Activated naive CD4-positive, alpha-beta T cell treated with anti-CD3 and anti-CD28 coated beads, Interleukin-2, amount 50 U/mL, for 24 hours (primary cell): ENCODE measurements at regions not wholly inside any gene's neighbourhood (a gene's known extent, or its start where the extent isn't known, plus 50 kb on each side); places are given as distances from the start of the nearest gene placed in this dataset.
"Not testable (repeated sequence)": the region's sequence is repeated elsewhere in the genome, so short reads cannot be mapped to it uniquely, and the experiment has no call there.

ENCODE experiments used
- H3K27ac Mint-ChIP-seq: one replicate; pipeline ENCODE4 v1.8.0; 2021; ENCODE audit warnings: mild to moderate bottlenecking, mixed read lengths
- H3K27me3 Mint-ChIP-seq: one replicate; pipeline ENCODE4 v1.8.0; 2021; ENCODE audit warnings: mixed read lengths
- H3K36me3 Mint-ChIP-seq: one replicate; pipeline ENCODE4 v1.8.0; 2021; ENCODE audit warnings: mixed read lengths
- H3K4me1 Mint-ChIP-seq: one replicate; pipeline ENCODE4 v1.8.0; 2021; ENCODE audit warnings: mixed read lengths
- H3K4me3 Mint-ChIP-seq: one replicate; pipeline ENCODE4 v1.8.0; 2021; ENCODE audit warnings: mild to moderate bottlenecking, mixed read lengths
- H3K9me3 Mint-ChIP-seq: one replicate; pipeline ENCODE4 v1.8.0; 2021; ENCODE audit warnings: mixed read lengths

- H3K27me3 Mint-ChIP-seq, result no peaks in the 10 kb centered on the region
- no peaks in the 10 kb centered on the region for H3K9me3 Mint-ChIP-seq
- H3K27ac Mint-ChIP-seq, result no peak overlapping the region
- no peaks in the 10 kb centered on the region for H3K36me3 Mint-ChIP-seq
- H3K4me1 Mint-ChIP-seq, result peaks cover 42% of the 10 kb centered on the region
- no peak overlapping the region for H3K4me3 Mint-ChIP-seq
Measured at GRCh38 chr6:111925296-111925695, 52.0 kb upstream of the FYN start.

GRCh38 chr6:111926731-111927302 is 53.6 kb upstream of the FYN start:
- Mint-ChIP-seq H3K36me3 (peaks cover 2% of the 10 kb centered on the region), H3K4me3 (no peak overlapping the region), H3K27me3 (no peaks in the 10 kb centered on the region), H3K9me3 (peaks cover 2% of the 10 kb centered on the region), H3K4me1 (peaks cover 42% of the 10 kb centered on the region), H3K27ac (no peak overlapping the region)

GRCh38 chr6:111927321-111927720 is 54.1 kb upstream of the FYN start:
- Mint-ChIP-seq H3K4me1 (peaks cover 39% of the 10 kb centered on the region), H3K27me3 (no peaks in the 10 kb centered on the region), H3K9me3 (peaks cover 7% of the 10 kb centered on the region), H3K27ac (no peak overlapping the region), H3K4me3 (no peak overlapping the region), H3K36me3 (peaks cover 7% of the 10 kb centered on the region)

GRCh38 chr6:111928139-111928538 is 54.9 kb upstream of the FYN start:
- no peak overlapping the region for H3K4me3 Mint-ChIP-seq
- peaks cover 9% of the 10 kb centered on the region for H3K36me3 Mint-ChIP-seq
- peaks cover 8% of the 10 kb centered on the region for H3K9me3 Mint-ChIP-seq
- no peaks in the 10 kb centered on the region for H3K27me3 Mint-ChIP-seq
- H3K27ac Mint-ChIP-seq, result no peak overlapping the region
- peaks cover 31% of the 10 kb centered on the region for H3K4me1 Mint-ChIP-seq

GRCh38 chr6:111934611-111935010 is 61.4 kb upstream of the FYN start:
- H3K4me3 Mint-ChIP-seq, H3K27ac Mint-ChIP-seq, H3K4me1 Mint-ChIP-seq, H3K27me3 Mint-ChIP-seq, H3K36me3 Mint-ChIP-seq, H3K9me3 Mint-ChIP-seq: not testable (repeated sequence)

- peaks cover 7% of the 10 kb centered on the region for H3K9me3 Mint-ChIP-seq
- H3K27me3 Mint-ChIP-seq, result no peaks in the 10 kb centered on the region
- peaks cover 8% of the 10 kb centered on the region for H3K36me3 Mint-ChIP-seq
- peaks cover 12% of the 10 kb centered on the region for H3K4me1 Mint-ChIP-seq
- no peak overlapping the region for H3K27ac Mint-ChIP-seq
- no peak overlapping the region for H3K4me3 Mint-ChIP-seq
Measured at GRCh38 chr6:111936718-111937117, 63.5 kb upstream of the FYN start.

- peaks cover 17% of the 10 kb centered on the region for H3K4me1 Mint-ChIP-seq
- H3K27me3 Mint-ChIP-seq, result no peaks in the 10 kb centered on the region
- no peaks in the 10 kb centered on the region for H3K36me3 Mint-ChIP-seq
- H3K4me3 Mint-ChIP-seq, result no peak overlapping the region
- peaks cover 5% of the 10 kb centered on the region for H3K9me3 Mint-ChIP-seq
- H3K27ac Mint-ChIP-seq, result no peak overlapping the region
Measured at GRCh38 chr6:111938710-111939109, 65.5 kb upstream of the FYN start.

- no peaks in the 10 kb centered on the region for H3K36me3 Mint-ChIP-seq
- no peak overlapping the region for H3K4me3 Mint-ChIP-seq
- peaks cover 10% of the 10 kb centered on the region for H3K9me3 Mint-ChIP-seq
- peaks cover 22% of the 10 kb centered on the region for H3K4me1 Mint-ChIP-seq
- H3K27me3 Mint-ChIP-seq, result no peaks in the 10 kb centered on the region
- no peak overlapping the region for H3K27ac Mint-ChIP-seq
Measured at GRCh38 chr6:111939902-111940301, 66.7 kb upstream of the FYN start.

GRCh38 chr6:111940801-111941200 is 67.5 kb upstream of the FYN start:
- Mint-ChIP-seq H3K27me3 (no peaks in the 10 kb centered on the region), H3K4me1 (peaks cover 22% of the 10 kb centered on the region), H3K27ac (no peak overlapping the region), H3K4me3 (no peak overlapping the region), H3K9me3 (peaks cover 10% of the 10 kb centered on the region), H3K36me3 (no peaks in the 10 kb centered on the region)

- Mint-ChIP-seq H3K9me3 (peaks cover 10% of the 10 kb centered on the region), H3K27me3 (no peaks in the 10 kb centered on the region), H3K4me3 (no peak overlapping the region), H3K4me1 (peaks cover 22% of the 10 kb centered on the region), H3K36me3 (no peaks in the 10 kb centered on the region), H3K27ac (no peak overlapping the region)
Measured at GRCh38 chr6:111941686-111942330, 68.6 kb upstream of the FYN start.

GRCh38 chr6:111942561-111942960 is 69.3 kb upstream of the FYN start:
- peaks cover 22% of the 10 kb centered on the region for H3K4me1 Mint-ChIP-seq
- H3K9me3 Mint-ChIP-seq, result peaks cover 10% of the 10 kb centered on the region
- no peaks in the 10 kb centered on the region for H3K27me3 Mint-ChIP-seq
- no peaks in the 10 kb centered on the region for H3K36me3 Mint-ChIP-seq
- H3K27ac Mint-ChIP-seq, result no peak overlapping the region
- H3K4me3 Mint-ChIP-seq, result no peak overlapping the region

- no peak overlapping the region for H3K27ac Mint-ChIP-seq
- H3K4me3 Mint-ChIP-seq, result no peak overlapping the region
- H3K9me3 Mint-ChIP-seq, result peaks cover 10% of the 10 kb centered on the region
- H3K36me3 Mint-ChIP-seq, result no peaks in the 10 kb centered on the region
- no peaks in the 10 kb centered on the region for H3K27me3 Mint-ChIP-seq
- H3K4me1 Mint-ChIP-seq, result peaks cover 22% of the 10 kb centered on the region
Measured at GRCh38 chr6:111943266-111943665, 70.0 kb upstream of the FYN start.

GRCh38 chr6:111943726-111944125 is 70.5 kb upstream of the FYN start:
- H3K27me3 Mint-ChIP-seq, result no peaks in the 10 kb centered on the region
- H3K4me1 Mint-ChIP-seq, result peaks cover 18% of the 10 kb centered on the region
- peaks cover 10% of the 10 kb centered on the region for H3K9me3 Mint-ChIP-seq
- no peak overlapping the region for H3K27ac Mint-ChIP-seq
- no peak overlapping the region for H3K4me3 Mint-ChIP-seq
- H3K36me3 Mint-ChIP-seq, result no peaks in the 10 kb centered on the region

GRCh38 chr6:111944541-111944940 is 71.3 kb upstream of the FYN start:
- H3K9me3 Mint-ChIP-seq, result peaks cover 10% of the 10 kb centered on the region
- H3K4me3 Mint-ChIP-seq, result no peak overlapping the region
- no peak overlapping the region for H3K27ac Mint-ChIP-seq
- no peaks in the 10 kb centered on the region for H3K36me3 Mint-ChIP-seq
- H3K27me3 Mint-ChIP-seq, result no peaks in the 10 kb centered on the region
- peaks cover 15% of the 10 kb centered on the region for H3K4me1 Mint-ChIP-seq

GRCh38 chr6:111949546-111949945 is 76.3 kb upstream of the FYN start:
- peaks cover 21% of the 10 kb centered on the region for H3K4me1 Mint-ChIP-seq
- H3K9me3 Mint-ChIP-seq, result no peaks in the 10 kb centered on the region
- no peaks in the 10 kb centered on the region for H3K27me3 Mint-ChIP-seq
- no peak overlapping the region for H3K4me3 Mint-ChIP-seq
- H3K36me3 Mint-ChIP-seq, result no peaks in the 10 kb centered on the region
- no peak overlapping the region for H3K27ac Mint-ChIP-seq

GRCh38 chr6:111949984-111950383 is 76.7 kb upstream of the FYN start:
- peaks cover 21% of the 10 kb centered on the region for H3K4me1 Mint-ChIP-seq
- H3K9me3 Mint-ChIP-seq, H3K27ac Mint-ChIP-seq, H3K36me3 Mint-ChIP-seq, H3K4me3 Mint-ChIP-seq, H3K27me3 Mint-ChIP-seq: not testable (repeated sequence)
